ENCODE measurements at regions not wholly inside any gene's neighbourhood (a gene's known extent, or its start where the extent isn't known, plus 50 kb on each side); places are given as distances from the start of the nearest gene placed in this dataset.

DNA sequence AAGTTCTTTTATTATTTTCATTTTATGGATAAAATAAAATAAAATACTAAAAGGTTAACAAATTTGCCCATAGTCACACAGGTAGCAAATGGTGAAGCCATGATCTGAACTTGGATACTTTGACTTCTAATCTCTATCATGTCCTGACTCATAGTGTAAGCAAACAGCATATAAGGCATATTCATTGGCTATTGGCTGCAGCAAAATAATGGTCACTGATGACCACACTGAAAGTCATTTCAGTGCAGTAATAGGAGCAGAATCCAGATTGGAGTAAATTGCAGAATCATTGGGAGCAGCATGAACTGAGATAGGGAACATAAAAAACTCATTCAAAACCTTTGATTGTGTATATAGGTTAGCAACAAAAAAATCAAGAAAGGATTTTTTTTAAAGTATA, 262.9 kb downstream of the PLA2G4A start:
- no peak for DNase-seq (ENCODE audit: low spot score)

DNA sequence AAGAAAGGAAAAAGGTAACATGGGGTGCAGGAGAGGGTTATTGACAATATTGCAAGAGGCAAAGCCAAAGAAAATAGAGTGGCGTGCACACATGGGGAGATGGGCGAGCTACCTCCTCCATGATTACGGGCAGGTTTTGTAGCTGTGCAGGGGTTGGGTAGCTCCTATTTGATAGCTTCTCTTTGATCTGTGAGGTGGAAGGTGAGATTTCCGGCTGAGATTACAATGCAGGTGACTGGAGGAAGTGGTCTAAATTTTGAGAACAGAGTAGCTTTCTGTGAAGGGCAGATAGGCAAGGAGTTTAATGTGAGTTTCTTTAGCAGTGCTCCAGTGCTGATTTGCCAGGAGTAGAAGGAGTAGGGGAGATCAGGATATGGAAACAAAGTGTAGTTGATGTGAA, 263.4 kb downstream of the PLA2G4A start:
- DNase-seq (ENCODE audit: low spot score): no peak

DNA sequence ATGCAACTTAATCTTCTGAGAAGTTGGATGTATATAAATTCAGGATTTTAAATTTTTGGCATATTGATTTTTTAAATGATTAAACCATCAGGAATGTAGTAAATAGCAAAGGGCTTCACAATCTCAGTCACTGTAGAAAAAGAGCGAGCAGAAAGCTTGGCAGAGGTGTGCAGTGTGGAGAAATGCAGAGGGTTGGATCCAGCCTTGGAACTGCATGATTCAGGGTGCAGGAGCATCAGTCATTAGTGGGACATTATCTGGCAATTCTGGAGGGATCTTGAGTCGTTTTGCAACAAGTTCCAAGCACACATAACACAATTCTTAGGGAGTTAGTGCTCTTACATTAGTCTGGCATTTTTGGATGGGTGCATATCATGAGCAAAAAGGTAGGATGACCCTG, 267.9 kb downstream of the PLA2G4A start:
- no peak for DNase-seq (ENCODE audit: low spot score)

DNA sequence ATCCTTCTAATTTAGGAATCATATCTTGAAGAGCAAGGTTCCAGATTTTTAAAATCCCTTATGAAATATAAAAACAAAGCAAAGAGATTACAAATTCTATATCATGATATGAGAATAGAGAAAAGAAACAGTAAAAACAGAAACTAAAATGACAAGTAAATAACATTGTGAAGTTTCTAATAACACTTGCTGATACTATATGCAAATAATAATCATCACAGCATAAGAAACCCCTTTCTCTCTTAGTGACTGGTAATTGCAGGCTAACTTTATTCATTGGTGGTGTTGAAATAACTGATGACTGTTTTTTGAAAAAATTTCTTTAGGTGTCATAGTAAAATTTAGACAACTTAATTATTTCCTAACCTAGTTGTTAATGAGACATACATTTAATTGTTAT, 281.6 kb downstream of the PLA2G4A start:
- no peak for DNase-seq (ENCODE audit: low spot score)

DNA sequence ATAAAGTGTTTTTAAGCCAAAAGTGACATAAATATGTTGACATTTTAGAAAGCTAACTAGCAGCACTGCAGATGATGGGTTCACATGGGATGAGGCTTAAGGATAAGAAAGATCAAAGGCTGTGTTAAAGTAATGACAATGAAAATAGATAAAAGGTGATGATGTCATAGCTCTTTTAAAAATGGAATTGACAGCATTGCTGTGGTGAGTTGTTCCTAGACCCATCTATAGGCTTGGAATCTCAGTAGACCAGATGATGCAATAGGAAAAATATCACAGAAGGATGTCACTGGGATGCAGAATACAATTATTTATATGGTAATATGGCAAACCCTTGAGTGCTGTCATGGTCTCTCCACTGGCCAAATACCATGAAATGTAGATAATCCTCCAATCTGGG, 286.0 kb downstream of the PLA2G4A start:
- DNase-seq (ENCODE audit: low spot score): no peak

DNA sequence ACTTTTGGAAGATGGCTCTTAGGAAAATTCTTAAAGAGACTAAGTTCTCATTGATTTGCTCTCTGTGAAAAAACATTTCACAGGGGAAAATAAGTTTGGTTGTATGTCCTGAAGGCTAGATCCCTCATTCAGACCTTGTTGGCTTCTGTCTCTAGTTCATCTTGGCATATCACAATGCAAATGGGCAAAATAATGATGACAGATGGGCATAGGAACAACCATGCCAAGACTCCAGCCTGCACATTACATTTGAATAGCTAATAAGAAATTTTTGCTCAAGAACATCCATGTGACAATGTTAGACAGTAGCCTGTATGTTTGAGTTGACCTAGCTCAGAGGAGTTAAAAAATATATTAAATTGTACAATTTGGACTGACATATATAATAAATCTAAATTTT, 292.9 kb downstream of the PLA2G4A start:
- no peak for DNase-seq (ENCODE audit: low spot score)

DNA sequence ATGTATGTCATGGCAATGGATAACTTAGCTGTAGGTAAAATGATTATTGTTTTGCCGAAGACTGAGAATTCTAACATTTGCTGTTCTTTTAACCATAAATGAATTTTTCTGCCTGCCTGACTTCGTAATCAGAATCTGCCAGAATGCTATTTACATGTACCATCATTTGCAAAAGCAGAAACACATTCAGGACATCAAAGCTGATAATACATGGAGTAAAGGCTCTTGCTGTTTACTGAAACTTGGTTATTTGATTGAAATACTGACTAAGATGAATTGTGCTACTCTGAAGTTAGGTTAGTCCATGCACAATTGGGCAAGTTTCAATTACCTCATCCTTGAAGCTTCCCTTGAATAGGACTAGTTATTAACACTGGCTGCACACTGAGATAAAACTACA, 293.8 kb downstream of the PLA2G4A start:
- no peak for DNase-seq (ENCODE audit: low spot score)

DNA sequence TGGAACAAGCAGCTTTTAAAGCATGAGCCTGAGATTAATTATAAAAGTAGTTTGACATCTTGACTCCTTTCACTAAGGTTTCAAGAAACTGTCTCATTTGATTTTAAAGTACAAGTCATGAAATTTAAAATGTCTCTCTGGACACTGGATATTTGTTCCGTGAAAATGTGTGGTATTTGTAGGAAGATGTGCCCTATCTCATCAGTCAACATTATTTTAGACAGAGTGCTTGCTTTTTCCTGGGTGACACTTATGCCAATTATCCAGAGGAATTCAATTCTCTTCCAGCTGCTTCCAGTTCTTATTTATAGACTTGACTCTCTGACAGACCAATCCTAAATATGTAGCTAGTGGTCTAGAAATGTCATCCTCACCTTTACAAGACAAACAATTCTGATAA, 300.4 kb downstream of the PLA2G4A start:
- DNase-seq (ENCODE audit: low spot score): no peak

DNA sequence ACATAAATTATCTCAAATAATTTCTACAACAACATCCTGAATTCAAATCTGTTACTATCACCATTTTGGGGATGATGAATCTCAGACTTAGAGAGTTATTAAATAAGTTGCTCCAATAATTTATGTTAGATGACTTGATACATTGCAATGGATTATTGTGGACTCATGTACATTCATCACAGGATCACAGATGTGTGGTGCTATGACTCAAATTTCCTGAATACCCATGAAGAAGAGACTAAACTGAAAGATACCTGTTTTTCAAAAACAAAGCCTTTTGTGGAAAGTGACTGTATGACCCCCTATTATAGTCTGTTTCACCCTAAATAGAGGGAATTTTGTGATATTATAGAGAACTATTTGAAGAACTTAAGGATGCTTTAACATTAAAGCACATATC, 315.0 kb downstream of the PLA2G4A start:
- DNase-seq (ENCODE audit: low spot score): no peak

DNA sequence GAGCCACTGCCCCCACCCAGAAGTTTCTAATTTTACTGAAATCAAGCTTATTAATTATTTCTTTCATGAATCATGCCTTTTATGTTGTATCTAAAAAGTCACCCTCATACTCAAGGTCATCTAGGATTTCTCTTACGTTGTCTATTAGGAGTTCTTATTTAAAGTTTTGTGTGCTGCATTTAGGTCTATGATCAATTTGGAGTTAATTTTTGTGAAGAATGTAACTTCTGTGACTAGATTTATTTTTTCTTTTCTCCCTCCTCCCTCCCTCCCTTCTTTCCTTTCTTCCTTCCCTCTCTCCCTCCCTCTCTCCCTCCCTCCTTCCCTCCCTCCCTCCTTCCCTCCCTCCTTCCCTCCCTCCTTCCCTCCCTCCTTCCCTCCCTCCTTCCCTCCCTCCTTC, 317.6 kb downstream of the PLA2G4A start:
- no peak for DNase-seq (ENCODE audit: low spot score)

DNA sequence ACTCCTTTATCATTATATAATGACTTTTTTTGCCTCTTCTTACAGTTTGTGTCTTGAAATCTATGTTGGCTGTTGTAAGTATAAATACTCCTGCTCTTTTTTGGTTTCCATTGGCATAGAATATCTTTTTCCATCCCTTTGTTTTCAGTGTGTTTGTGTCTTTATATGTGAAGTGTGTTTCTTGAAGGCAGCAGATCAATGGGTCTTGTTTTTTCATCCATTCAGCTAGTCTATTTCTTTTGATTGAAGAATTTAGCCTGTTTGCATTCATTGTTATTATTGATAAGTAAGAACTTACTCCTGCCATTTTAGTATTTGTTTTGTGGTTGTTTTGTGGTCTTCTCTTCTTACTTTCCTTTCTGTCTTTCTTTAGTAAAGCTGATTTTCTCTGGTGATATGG, 322.8 kb downstream of the PLA2G4A start:
- no peak for DNase-seq (ENCODE audit: low spot score)

DNA sequence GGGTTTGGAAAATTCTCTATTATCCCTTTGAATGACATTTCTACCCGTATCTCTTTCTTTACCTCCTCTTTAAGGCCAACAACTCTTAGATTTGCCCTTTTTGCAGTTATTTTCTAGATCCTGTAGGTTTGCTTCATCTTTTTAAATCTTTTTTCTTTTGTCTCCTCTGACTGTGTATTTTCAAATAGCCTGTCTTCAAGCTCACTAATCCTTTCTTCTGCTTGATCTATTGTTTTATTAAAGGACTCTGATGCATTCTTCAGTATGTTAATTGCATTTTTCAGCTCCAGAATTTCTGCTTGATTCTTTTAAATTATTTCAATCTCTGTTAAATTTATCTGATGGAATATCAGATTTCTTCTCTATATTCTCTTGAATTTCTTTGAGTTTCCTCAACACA, 324.3 kb downstream of the PLA2G4A start:
- DNase-seq (ENCODE audit: low spot score): no peak

DNA sequence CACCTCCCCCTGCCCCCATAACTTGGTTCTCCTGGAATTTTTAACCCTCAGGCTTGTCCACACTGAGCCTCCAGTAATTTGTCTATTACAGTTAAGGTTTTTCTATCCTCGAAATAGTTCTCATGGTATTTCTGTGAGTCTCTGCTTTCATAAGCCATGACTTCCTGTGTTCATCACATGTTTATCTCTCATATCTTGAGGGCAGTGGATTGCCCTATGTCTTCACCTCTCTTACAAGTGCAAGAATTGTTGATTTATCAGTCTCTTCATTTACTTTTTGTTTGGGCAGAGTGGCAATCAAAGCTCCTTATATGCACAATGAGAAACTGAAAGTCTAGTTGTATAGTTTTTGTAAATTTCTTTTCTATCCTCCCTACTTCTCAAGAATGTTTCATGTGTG, 328.4 kb downstream of the PLA2G4A start:
- no peak for DNase-seq (ENCODE audit: low spot score)

DNA sequence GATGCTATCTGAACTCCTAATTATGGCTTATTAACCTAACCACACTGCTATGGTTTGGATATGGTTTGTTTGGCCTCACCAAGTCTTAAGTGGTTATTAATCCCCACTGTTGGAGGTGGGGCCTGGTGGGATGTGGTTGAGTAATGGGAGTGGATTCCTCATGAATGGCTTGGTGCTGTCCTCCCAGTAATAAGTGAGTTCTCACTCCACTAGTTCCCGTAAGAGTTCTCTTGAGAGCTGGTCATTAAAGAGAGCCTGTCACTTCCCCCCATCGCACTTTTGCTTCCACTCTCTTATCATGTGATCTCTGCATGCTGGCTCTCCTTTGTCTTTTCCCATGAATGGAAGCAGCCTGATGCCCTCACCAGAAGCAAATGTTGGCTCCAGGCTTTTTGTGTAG, 328.8 kb downstream of the PLA2G4A start:
- DNase-seq (ENCODE audit: low spot score): no peak

DNA sequence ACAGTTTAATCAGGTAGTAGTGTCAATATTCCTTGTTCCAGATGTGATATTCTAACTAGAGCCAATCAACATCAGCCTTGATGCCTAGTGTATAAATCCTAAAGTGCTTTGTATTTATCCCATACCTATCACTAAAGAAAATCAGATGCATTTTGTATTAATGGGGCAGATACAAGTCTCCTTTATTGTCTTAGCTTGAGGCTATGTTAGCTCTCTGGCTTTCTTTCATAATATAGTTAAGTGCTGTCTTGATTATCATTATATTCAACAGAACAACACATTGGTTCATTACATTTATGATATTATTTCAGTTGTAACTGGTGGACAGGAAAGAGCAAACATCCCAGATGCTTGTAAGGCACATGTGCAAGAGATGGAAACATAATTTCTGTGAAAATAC, 338.8 kb downstream of the PLA2G4A start:
- DNase-seq (ENCODE audit: low spot score): no peak

DNA sequence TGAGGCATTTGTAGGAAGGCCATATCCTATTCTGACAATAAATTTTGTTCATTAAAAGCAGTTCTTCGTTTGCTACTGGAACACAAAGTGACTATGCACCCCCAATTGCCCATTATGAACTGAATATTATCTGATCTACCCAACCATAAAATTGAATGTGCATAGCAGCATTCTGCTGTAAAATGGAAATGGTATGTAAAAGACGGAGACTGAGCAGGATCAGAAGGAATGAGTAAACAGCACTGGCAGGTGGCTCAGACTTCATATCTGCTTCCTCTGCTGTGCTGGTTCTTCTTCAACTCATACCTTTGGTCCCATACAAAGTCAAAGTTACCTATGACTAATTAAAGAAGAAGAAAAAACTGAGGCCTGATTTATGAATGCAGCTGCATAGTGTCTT, 339.5 kb downstream of the PLA2G4A start:
- DNase-seq (ENCODE audit: low spot score): no peak

DNA sequence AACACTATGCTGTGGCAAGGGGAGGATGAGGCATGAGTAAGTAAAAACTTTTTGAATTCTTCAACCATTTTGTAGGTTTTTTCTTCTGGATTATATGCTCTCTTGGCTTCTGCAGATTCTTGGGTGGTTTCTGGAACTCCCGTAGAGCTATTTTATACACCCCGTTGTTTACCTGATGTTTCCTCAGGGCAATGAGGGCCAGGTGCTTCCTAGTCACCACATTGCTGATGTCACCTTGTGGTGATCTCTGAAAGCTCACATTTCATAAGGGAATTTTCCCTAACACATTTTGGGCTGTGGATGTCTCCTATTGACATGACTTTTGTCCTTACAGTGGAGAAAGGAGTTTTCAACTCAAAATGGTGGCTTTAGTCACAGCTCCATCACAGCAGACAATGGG, 356.6 kb downstream of the PLA2G4A start:
- no peak for DNase-seq (ENCODE audit: low spot score)

DNA sequence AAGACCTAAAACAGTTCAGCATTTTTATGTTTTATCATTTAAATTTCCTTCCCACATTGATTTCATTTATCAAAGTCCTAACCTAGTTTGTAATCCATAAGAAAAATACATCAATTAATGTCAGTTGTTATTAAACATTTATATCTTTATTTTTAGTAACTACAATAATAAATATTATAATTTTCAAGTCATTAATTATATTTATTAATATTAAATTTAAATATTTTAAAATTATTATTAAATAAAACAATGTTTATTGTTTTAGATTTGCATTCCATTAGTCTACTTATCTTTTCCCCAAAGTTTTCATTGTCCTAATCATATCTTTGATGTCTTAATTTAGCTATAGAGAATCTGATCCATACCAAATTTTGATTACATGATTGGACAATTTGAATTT, 368.9 kb downstream of the PLA2G4A start:
- DNase-seq (ENCODE audit: low spot score): no peak

DNA sequence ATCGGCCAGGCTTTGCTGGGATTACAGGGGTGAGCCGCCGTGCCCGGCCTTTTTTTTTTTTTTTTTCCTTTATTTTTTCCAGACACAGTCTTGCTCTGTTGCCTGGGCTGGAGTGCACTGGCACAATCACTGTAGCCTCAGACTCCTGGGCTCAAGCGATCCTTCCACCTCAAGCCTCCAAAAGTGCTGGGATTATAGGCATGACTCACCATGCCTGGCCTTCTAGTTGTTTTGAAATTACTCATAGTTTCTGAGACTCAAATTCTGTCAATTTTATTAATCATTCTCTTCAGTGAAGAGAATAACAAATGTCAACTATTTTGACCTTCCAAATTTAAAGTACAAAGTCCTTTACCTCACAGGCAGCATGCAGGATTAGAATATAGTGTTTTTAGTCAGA, 374.5 kb downstream of the PLA2G4A start:
- DNase-seq (ENCODE audit: low spot score): no peak

DNA sequence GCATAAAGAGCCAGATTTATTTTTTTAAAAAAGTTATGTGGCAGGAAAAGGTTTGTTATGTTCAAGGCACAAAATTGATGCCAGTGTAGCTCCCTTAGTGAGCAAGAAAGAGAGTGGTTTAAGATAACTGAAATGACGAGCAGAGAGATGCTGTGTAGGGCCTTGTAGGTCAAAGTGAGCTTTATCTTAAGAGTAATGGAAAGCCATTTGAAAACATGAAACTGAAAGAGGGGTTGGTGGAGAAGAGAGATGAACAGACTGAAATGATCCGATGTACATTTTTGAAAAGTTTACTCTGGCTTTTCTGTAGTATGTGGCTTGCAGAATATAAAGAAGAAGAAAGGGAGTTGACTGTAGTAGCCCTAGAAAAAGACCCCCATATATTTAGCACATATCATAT, 383.6 kb downstream of the PLA2G4A start:
- no peak for DNase-seq (ENCODE audit: low spot score)

DNA sequence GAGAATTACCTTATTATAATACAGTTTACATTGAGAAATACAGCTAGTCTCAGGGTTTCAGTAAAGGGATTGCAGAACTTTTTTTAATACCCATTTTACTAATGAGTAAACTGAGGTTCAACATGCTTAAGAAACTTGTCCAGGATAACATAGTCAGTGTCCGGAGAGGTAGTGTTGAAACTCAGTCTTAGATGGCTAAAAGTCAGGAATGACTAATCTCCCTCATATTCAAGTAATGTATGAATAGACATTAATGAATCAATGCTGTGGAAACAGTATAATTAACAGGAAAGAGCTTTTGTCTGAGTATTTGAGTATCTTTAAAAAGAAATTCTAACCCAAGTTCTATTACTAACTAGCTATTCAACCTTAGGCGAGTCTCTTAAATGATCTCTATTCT, 397.6 kb downstream of the PLA2G4A start:
- no peak for DNase-seq (ENCODE audit: low spot score)

DNA sequence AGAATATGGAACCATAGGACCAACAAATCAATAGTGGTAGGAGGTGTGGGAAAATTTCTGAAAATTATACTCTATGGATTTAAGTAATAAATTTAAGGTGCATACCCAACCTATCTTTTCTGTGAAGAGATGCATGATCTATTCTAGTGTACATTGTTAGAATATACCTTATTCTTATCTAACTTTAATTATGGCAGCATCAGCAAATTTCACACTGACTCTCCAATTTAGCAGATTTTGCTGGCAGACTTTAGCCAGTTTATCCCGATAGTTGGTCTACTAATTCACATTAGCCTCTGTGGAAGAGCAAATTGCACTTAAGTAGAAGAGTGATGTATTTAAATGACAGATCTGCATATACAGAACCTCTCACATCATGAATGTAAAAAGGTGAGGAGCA, 400.0 kb downstream of the PLA2G4A start:
- no peak for DNase-seq (ENCODE audit: low spot score)

DNA sequence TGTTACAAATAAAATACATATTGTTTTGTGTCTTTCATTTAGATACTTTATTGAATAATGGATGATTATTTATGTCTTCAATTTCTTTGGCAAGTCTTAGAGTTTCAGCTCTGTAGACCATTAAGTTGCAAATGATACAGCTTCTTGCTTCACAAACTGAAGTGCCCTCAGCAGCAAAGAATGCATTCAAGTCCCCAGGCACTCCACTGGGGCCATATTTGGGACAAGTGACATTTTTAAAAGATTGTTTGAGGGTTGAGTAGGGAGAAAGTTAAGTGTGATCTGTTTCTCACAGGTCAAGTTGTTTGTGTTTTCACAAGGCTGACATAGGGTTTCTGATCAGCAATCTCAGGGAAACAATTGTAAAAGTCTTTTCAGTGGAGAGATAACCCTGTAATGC, 400.7 kb downstream of the PLA2G4A start:
- DNase-seq (ENCODE audit: low spot score): no peak

DNA sequence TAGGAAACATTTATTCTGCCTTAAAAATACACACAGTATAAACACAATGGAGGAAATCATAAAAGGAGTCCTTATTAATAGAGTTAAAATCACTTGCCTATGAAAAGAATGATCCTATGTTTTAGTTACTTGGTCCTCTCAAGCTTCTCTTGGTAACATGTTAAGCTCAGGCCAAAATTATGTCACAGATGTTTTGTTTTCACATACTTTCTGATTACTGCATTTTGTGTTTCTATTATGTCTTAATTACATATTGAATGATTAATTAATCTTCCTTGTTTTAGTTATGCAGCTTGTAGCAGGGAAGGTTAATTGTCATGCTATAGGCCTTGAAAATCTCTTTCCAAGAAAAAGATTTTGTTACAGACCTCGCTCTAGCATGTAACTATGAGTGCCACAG, 406.0 kb downstream of the PLA2G4A start:
- DNase-seq (ENCODE audit: low spot score): no peak

DNA sequence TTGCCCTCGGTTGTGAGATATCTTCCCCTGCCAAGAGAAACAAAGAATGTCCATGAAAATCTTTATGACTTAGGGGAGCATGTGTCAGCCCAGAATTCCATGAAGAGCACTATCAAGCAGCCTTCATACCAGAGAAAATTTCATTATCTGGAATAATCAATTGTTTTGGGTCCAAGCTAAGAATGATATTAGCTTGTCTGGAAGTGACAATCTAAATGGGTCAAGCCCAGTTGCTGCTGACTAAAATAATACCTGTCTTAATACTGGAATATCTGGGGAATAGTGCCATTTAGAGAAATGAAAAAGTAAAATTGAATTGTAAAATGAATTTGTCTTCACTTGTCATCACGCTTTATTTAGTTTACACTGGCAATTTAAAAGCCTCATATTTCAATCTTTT, 407.4 kb downstream of the PLA2G4A start:
- no peak for DNase-seq (ENCODE audit: low spot score)

DNA sequence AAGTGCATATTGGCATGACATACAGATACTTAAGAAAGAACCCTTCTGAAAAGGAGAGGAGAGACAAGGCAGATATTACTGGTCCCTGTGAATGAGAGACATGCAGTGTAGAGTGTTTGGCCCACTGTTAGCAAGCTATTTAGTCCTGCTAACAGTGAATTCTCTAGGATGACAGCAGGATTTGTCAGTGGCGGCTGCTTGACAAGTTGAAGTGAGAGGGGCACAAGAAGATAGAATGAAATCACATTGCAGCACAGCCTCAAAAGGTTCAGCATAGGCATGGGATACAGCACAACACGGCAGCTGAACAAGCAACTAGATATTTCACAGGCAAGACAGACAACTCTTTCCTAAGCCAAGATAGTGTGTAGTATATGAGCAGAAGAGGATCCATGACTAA, 407.9 kb downstream of the PLA2G4A start:
- DNase-seq (ENCODE audit: low spot score): no peak
